ENCODE measurements at regions not wholly inside any gene's neighbourhood (a gene's known extent, or its start where the extent isn't known, plus 50 kb on each side); places are given as distances from the start of the nearest gene placed in this dataset.

DNA sequence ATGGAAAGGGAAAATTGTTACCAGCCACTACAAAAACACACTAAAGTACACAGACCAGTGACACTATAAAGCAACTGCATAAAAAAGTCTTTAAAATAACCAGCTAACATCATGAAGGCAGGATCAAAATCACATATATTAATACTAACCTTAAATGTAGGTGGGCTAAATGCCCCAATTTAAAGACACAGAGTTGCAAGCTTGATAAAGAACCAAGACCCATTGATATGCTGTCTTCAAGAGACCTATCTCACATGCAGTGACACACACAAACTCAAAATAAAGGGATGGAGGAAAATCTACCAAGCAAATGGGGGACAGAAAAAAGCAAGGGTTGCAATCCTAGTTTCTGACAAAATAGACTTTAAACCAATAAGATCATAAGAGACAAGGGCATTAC is 246.3 kb downstream of the SEC16B start:
- TF ChIP-seq, protein P1, sequence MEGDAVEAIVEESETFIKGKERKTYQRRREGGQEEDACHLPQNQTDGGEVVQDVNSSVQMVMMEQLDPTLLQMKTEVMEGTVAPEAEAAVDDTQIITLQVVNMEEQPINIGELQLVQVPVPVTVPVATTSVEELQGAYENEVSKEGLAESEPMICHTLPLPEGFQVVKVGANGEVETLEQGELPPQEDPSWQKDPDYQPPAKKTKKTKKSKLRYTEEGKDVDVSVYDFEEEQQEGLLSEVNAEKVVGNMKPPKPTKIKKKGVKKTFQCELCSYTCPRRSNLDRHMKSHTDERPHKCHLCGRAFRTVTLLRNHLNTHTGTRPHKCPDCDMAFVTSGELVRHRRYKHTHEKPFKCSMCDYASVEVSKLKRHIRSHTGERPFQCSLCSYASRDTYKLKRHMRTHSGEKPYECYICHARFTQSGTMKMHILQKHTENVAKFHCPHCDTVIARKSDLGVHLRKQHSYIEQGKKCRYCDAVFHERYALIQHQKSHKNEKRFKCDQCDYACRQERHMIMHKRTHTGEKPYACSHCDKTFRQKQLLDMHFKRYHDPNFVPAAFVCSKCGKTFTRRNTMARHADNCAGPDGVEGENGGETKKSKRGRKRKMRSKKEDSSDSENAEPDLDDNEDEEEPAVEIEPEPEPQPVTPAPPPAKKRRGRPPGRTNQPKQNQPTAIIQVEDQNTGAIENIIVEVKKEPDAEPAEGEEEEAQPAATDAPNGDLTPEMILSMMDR (IDR thresholded peaks at IDR 0.05): no peak
- no peak for TF ChIP-seq EZH2phosphoT487 (IDR thresholded peaks at IDR 0.05)
